Skin of body (tissue), 1 donor: ENCODE measurements at regions not wholly inside any gene's neighbourhood (a gene's known extent, or its start where the extent isn't known, plus 50 kb on each side); places are given as distances from the start of the nearest gene placed in this dataset.
"Not testable (repeated sequence)": the region's sequence is repeated elsewhere in the genome, so short reads cannot be mapped to it uniquely, and the experiment has no call there.

Source experiments
- DNase-seq: peaks from one replicate; lab custom pipeline; 2025; lab: John Stamatoyannopoulos, UW

GRCh38 chr18:59801576-59801975 is 98.2 kb upstream of the PMAIP1 start:
- no peak for DNase-seq

DNA sequence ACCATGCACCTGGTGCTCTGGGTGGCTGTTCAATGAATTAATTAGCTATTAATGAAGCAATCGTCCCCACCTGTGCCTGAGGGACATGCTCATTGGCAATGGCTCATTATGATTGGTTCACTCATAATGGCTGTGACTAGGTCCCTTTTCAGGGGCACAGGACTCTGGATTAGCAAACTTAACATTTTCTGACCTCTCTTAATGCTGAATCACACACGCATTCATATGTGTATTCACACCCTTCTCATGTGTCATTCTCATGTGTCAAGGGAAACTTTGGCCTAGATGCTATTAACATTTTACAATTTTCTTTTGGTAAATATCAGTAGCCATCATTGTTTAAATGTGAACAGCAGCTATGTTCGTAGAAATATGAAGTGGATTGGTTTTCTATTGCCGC is 98.9 kb upstream of the PMAIP1 start:
- DNase-seq = no peak

DNA sequence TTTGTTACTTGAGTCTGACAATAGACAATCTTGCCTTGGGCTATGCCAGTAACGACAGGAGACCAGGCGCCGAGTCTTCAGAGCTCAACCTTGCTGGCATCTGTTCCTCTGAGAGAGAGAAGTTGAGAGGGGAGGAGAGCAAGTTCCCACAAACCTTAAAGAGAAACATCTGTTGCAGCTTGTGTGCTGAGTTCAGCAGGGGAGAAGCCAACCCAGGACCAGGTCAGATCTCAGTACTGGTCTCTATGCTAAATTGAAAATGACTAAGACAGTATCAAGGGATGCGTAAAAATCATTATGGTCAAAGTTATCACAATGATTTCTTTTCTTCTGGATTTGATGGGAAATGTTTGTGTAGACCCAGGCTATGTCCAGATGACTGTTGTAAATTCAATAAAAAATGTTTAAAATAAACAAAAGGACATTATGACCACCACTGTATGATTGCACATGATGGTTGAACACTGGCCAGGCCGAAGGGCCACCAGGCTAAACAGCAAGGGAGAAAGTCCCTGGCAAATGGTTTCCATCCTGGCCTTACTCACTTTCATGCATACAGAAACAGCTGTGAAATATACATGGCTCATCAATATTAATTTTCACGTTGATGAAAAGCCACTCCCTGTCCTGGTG is 100.3 kb upstream of the PMAIP1 start:
- no peak for DNase-seq

- DNase-seq = no peak
Observed at GRCh38 chr18:59795882-59796281, 98.7 kb upstream of the CCBE1 start.

DNA sequence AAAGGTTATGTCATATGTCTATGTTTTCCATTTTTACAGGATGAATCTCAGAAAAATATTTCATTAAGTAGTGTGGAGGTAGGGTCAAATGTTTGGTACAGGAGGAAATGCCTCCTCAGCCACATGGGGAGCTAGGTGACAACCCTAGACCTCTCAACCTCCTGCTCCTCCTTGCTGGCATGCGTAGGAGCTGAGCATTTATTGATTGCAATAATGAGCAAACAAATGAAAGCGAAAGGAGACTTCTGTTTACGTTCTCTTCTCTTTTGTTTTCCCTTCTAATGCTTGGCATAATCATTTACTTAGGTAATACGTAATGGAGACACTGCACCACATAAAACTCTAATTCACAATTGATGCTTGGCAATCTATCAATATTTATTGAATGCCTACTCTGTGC is 95.1 kb upstream of the CCBE1 start:
- DNase-seq = no peak

GRCh38 chr18:59790346-59790936 is 93.2 kb upstream of the CCBE1 start:
- not testable (repeated sequence) for DNase-seq

GRCh38 chr18:59788791-59789106 is 91.5 kb upstream of the CCBE1 start:
- DNase-seq = no peak

DNA sequence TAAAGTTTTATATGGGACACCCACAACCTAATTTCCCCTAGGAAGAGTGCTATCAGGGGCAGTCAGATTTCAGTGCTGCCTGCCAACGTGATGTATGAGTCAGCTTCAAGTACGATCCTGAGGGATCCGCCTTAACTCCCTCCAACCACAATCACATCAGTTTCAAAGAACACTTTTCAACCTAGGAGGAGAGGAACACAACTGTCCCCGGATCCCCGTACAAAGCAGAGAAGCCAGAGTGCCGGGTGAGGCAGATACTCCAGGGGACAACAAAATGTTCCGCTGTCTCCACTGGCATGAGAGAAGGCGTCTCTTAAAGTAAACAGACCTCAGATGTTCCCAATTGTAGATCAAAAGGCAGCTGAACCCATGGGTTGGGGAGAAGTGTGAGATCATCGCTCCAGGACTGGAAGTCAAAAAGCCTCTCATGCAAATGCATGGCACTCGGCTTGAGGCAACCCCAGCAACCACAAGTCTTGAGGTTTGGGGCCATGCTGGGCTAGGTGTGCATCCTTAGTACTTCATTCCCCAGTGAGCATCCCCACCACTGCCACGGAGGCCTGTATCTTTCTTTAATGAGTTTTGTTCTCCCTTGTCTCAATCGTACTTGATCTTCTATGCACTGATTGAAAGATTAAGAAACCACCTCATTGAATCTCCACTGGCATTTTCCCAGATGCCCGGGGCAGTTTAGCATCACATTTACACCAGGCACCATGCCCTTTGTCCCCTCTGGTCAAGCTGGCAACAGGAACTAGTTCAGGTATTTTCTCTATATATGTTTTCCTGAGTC is 91.0 kb upstream of the CCBE1 start:
- peak; percentile 33 for DNase-seq

- DNase-seq = no peak
Observed at GRCh38 chr18:59784694-59785093, 87.5 kb upstream of the CCBE1 start.

DNA sequence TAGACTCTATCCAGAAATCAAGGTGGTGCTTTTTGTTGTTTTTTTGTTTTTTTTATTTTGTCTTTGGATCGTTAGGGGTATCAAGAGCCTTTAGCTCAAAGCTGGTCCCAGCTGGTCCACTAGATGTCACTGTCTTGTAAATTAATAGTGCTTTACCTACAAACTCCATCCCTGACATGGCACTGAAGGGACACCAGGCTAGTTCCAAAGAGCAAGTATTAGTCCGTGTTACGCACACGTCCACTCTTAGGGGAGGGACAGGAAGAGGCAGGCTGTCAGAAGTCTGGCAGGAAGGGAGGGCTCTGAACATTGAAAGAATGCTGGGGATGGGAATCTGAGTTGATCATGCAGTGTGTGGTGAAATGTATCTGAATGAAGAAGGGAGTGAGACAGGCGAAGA is 85.9 kb upstream of the CCBE1 start:
- DNase-seq = peak; percentile 9

- no peak for DNase-seq
Observed at GRCh38 chr18:59779979-59780378, 82.8 kb upstream of the CCBE1 start.

GRCh38 chr18:59778434-59778833 is 81.2 kb upstream of the CCBE1 start:
- no peak for DNase-seq

DNA sequence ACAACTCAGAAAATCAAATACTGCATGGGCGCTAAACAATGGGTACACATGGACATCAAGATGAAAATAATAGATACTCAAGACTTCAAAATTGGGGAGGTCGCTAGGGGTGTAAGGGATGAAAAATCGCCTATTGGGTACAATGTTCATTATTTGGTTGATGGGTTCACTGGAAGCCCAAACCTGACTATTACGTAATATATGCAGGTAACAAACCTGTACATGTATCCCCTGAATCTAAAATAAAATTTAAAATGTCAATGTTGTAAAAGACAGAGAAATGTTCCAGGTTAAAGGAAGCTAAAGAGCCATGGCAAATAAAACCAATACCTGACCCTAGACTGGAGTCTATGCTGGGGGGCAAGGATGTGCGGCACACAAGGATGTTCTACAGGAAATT is 80.4 kb upstream of the CCBE1 start:
- no peak for DNase-seq

- no peak for DNase-seq
Observed at GRCh38 chr18:59769129-59769865, 72.1 kb upstream of the CCBE1 start.

GRCh38 chr18:59768409-59768808 is 71.2 kb upstream of the CCBE1 start:
- DNase-seq = peak; percentile 3

DNA sequence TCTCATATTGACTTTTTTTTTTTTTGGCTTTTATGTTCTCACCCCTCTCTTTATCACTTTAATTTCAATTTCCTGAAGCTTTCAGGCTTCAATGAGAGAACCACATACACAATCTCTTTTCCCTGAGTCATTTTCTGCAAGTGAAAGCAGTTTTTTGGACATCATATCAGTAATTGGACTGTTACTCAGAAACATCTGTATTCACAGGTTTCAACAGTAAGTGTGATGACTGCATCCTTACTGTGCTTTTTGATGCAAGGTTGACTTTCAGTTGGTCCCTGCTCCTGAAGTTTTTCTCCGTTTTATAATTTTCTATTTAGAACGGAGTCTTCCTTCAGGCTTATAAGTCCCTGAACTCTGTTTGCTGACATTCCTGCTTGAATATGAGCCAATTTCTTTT is 70.5 kb upstream of the CCBE1 start:
- DNase-seq = no peak

DNA sequence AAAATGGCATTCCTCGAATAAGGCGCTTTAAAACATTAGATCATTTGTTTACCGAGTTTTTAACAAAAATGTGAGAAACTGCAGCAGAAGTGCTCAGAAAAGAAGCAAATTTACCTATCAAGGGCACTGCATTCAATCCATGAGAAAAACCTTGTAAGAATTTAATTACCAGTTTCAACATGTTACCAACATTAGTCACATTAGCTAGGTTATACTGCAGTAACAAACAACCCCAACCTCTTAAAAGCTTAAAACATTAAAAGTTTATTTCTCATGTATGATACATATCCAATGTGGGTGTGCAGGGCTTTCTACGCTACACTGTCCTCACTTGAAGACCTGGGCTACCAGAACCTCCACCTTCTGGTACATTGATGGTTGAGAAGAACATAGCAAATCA is 68.1 kb upstream of the CCBE1 start:
- no peak for DNase-seq

GRCh38 chr18:59764281-59764680 is 67.1 kb upstream of the CCBE1 start:
- no peak for DNase-seq

- no peak for DNase-seq
Observed at GRCh38 chr18:59763541-59764136, 66.4 kb upstream of the CCBE1 start.

DNA sequence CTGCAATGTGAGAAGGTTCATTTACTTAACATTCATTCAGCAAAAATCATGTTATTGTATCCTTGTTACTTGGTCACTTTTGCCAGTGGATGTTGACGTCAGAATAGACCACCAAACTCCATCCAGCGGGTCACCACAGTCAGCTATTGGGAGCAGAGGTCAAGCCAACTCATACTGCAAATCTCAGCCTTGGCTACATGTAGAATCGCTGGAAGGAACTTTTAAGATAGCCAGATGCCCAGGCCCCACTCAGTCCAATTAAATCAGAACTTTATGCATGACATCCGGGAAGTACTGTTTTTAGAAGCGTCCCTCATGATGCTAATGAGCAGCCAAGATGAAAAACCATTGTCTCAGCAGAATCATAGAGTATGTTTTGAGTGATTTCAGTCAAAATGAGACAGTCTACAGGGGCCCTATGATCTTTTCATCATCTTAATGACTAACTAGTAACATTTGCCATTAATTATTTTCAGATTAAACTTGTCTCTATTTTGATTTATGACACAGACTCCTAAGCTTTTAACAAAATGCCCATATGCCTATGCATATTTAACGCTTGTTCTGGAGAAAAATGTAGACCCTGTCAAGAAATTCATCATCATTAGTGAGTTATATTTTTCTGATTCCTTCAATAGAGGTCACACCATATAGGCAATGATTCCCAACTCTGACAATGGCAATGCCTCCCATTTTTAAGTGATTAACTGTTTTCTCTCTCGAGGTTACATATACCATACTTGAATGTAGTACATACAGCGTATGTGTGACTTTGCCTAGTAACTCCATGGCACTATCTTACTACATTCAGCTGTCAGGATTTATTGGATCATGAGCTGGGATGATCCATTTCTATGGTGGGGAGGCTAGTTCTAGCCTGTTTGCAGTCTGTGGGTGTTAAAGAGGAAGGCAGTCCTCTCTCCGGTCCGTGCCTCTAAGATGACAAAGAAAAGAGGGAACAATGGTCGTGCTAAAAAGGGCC is 63.7 kb upstream of the CCBE1 start:
- peak; percentile 79 for DNase-seq

- DNase-seq = no peak
Observed at GRCh38 chr18:59760212-59760611, 63.0 kb upstream of the CCBE1 start.
